ENCODE measurements at regions not wholly inside any gene's neighbourhood (a gene's known extent, or its start where the extent isn't known, plus 50 kb on each side); places are given as distances from the start of the nearest gene placed in this dataset.
"Not testable (repeated sequence)": the region's sequence is repeated elsewhere in the genome, so short reads cannot be mapped to it uniquely, and the experiment has no call there.

GRCh38 chr1:144140243-144140642 lies 168.5 kb upstream of the FAM72C start:
- H3K27ac ChIP-seq (ENCODE audit: low read depth in 1 of 2, low read length in 2 of 2); H3K4me1 Mint-ChIP-seq (ENCODE audit: low read depth); intact Hi-C loops (cut with DNase I, micrococcal nuclease); POLR2A ChIA-PET; H3K9me3 ChIP-seq (ENCODE audit: control insufficient read depth in 1 of 2, insufficient read depth in 1 of 2, low read length in 2 of 2); H3K4me3 Mint-ChIP-seq; CTCF ChIA-PET; H3K4me3 ChIP-seq (ENCODE audit: low read length); H3K27me3 Mint-ChIP-seq; H3K36me3 ChIP-seq (ENCODE audit: insufficient read depth, low read length); H3K27ac Mint-ChIP-seq; H3K36me3 Mint-ChIP-seq (ENCODE audit: low read depth); DNase-seq; H3K27me3 ChIP-seq (ENCODE audit: control insufficient read depth in 1 of 2, insufficient read depth in 2 of 2, low read length in 2 of 2); H3K4me1 ChIP-seq (ENCODE audit: insufficient read depth, low read length); ATAC-seq (ENCODE audit: poor library complexity); H3K9me3 Mint-ChIP-seq: not testable (repeated sequence)

- intact Hi-C loops (cut with DNase I, micrococcal nuclease); POLR2A ChIA-PET: not testable (repeated sequence)
- DNase-seq, result peak in 1 of 14 experiments; percentile 0
Observed at GRCh38 chr1:144105006-144105405, 133.2 kb upstream of the FAM72C start.

GRCh38 chr1:144104000-144104677 lies 132.4 kb upstream of the FAM72C start:
- POLR2A ChIA-PET; H3K36me3 Mint-ChIP-seq (ENCODE audit: low read depth); H3K27me3 ChIP-seq (ENCODE audit: control insufficient read depth in 1 of 2, insufficient read depth in 2 of 2, low read length in 2 of 2); H3K27ac ChIP-seq (ENCODE audit: low read depth in 1 of 2, low read length in 2 of 2); H3K27ac Mint-ChIP-seq; H3K4me3 Mint-ChIP-seq; H3K4me1 ChIP-seq (ENCODE audit: insufficient read depth, low read length); CTCF ChIA-PET; intact Hi-C loops (cut with DNase I, micrococcal nuclease); H3K36me3 ChIP-seq (ENCODE audit: insufficient read depth, low read length); H3K27me3 Mint-ChIP-seq; ATAC-seq (ENCODE audit: poor library complexity); H3K4me1 Mint-ChIP-seq (ENCODE audit: low read depth); H3K4me3 ChIP-seq (ENCODE audit: low read length); H3K9me3 Mint-ChIP-seq: not testable (repeated sequence)
- peaks cover 0 to 34% of the 10 kb centered on the region in 2 experiments for H3K9me3 ChIP-seq (ENCODE audit: control insufficient read depth in 1 of 2, insufficient read depth in 1 of 2, low read length in 2 of 2)
- peak; percentile 7 to 61 (median 28) for DNase-seq

More at GRCh38 chr1:144105006-144105405, 133.2 kb upstream of the FAM72C start:
- H3K27ac ChIP-seq (ENCODE audit: low read depth in 1 of 2, low read length in 2 of 2); H3K27me3 Mint-ChIP-seq; H3K4me1 Mint-ChIP-seq (ENCODE audit: low read depth); ATAC-seq (ENCODE audit: poor library complexity); H3K27ac Mint-ChIP-seq; CTCF ChIA-PET; H3K4me1 ChIP-seq (ENCODE audit: insufficient read depth, low read length); H3K4me3 Mint-ChIP-seq; H3K36me3 ChIP-seq (ENCODE audit: insufficient read depth, low read length); H3K9me3 Mint-ChIP-seq; H3K36me3 Mint-ChIP-seq (ENCODE audit: low read depth); H3K27me3 ChIP-seq (ENCODE audit: control insufficient read depth in 1 of 2, insufficient read depth in 2 of 2, low read length in 2 of 2); H3K4me3 ChIP-seq (ENCODE audit: low read length): not testable (repeated sequence)
- H3K9me3 ChIP-seq (ENCODE audit: control insufficient read depth in 1 of 2, insufficient read depth in 1 of 2, low read length in 2 of 2), result peaks cover 0 to 34% of the 10 kb centered on the region in 2 experiments

- H3K36me3 Mint-ChIP-seq (ENCODE audit: low read depth); H3K27me3 ChIP-seq (ENCODE audit: control insufficient read depth in 1 of 2, insufficient read depth in 2 of 2, low read length in 2 of 2); intact Hi-C loops (cut with DNase I, micrococcal nuclease); H3K4me3 Mint-ChIP-seq; H3K4me1 Mint-ChIP-seq (ENCODE audit: low read depth); H3K36me3 ChIP-seq (ENCODE audit: insufficient read depth, low read length); H3K27ac ChIP-seq (ENCODE audit: low read depth in 1 of 2, low read length in 2 of 2); H3K27me3 Mint-ChIP-seq; H3K4me1 ChIP-seq (ENCODE audit: insufficient read depth, low read length); POLR2A ChIA-PET; H3K27ac Mint-ChIP-seq; H3K4me3 ChIP-seq (ENCODE audit: low read length); ATAC-seq (ENCODE audit: poor library complexity); H3K9me3 Mint-ChIP-seq; CTCF ChIA-PET: not testable (repeated sequence)
- DNase-seq, result peak in 11 of 14 experiments; percentile 12 to 63 (median 30)
- peaks cover 0 to 34% of the 10 kb centered on the region in 2 experiments for H3K9me3 ChIP-seq (ENCODE audit: control insufficient read depth in 1 of 2, insufficient read depth in 1 of 2, low read length in 2 of 2)
Observed at GRCh38 chr1:144103156-144103880, 131.5 kb upstream of the FAM72C start.

GRCh38 chr1:144102046-144102745 lies 130.4 kb upstream of the FAM72C start:
- peak in 7 of 14 experiments; percentile 1 to 35 (median 9) for DNase-seq
- intact Hi-C loops (cut with DNase I, micrococcal nuclease); H3K27ac ChIP-seq (ENCODE audit: low read depth in 1 of 2, low read length in 2 of 2); H3K36me3 Mint-ChIP-seq (ENCODE audit: low read depth); H3K4me1 Mint-ChIP-seq (ENCODE audit: low read depth); CTCF ChIA-PET; H3K4me1 ChIP-seq (ENCODE audit: insufficient read depth, low read length); POLR2A ChIA-PET; ATAC-seq (ENCODE audit: poor library complexity); H3K27me3 ChIP-seq (ENCODE audit: control insufficient read depth in 1 of 2, insufficient read depth in 2 of 2, low read length in 2 of 2); H3K4me3 ChIP-seq (ENCODE audit: low read length); H3K4me3 Mint-ChIP-seq; H3K36me3 ChIP-seq (ENCODE audit: insufficient read depth, low read length); H3K27me3 Mint-ChIP-seq; H3K9me3 Mint-ChIP-seq; H3K27ac Mint-ChIP-seq: not testable (repeated sequence)
- H3K9me3 ChIP-seq (ENCODE audit: control insufficient read depth in 1 of 2, insufficient read depth in 1 of 2, low read length in 2 of 2), result peaks cover 0 to 34% of the 10 kb centered on the region in 2 experiments
